NCI-H1417 (cell line): ENCODE measurements at regions not wholly inside any gene's neighbourhood (a gene's known extent, or its start where the extent isn't known, plus 50 kb on each side); places are given as distances from the start of the nearest gene placed in this dataset.

Experiments
- DNase-seq, 3 experiments: peaks; one replicate each; lab custom pipeline; 2025; lab: John Stamatoyannopoulos, UW

GRCh38 chr16:72406390-72406789, 234.4 kb upstream of the PMFBP1 start:
- DNase-seq, result no peak

DNA sequence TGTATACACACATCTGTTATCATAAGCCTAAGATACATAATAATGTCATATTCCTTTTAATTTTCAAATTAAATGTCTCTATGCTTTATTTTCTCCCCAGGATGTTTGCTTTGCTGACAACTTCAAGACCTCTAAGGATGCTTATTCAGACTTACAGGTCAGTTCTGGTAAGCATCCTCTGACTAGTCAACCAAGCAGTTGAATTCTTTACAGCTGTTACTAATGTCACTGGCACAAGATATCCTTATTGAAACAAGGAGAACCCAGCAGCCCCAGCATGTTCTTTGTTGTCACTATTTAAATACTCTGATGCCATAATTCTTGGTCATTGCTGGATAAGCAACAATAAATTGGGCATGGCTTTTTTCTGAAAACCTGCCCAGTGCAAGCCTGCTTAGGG, 232.3 kb upstream of the PMFBP1 start:
- DNase-seq, result no peak

GRCh38 chr16:72401084-72401361, 229.1 kb upstream of the PMFBP1 start:
- no peak for DNase-seq

DNA sequence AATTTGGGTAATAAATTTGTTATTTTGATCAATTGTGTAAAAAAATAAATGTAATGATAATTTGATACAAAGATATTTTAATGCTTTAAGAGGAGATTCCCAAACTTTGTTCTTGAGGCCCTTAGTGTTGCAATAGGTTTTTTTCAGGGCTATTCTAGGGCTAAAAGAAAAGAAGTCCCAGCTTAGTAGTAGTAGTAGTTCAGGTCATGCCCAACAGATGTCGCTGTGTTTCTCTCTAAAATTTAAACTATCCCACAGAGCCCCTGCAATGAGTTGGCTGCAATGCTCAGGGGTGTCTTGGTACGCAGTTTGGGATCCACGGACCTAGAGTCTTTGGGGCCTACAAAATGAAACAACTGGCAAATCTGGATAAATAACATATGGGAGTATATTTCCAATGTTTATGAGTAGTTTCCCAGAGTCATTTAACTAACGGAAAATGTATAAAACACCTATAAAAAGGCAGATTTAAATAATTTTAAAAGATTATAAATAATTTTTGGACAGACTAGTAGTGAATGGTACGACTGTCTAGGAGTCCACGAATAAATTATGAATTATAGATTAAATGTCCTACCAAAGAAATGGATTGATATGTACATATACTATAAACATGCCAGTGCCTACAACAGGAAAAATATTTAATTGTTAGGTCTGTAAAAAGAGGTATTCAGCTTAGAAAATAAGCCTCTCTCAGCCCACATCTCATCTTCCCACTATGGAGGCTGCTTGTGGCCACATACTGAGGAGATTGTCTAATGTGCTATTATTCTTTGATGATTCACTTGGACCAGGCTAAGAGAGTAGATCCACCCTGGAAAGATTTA, 228.5 kb upstream of the PMFBP1 start:
- DNase-seq, result peak; percentile 9 to 55 (median 12)

GRCh38 chr16:72399811-72400210, 227.9 kb upstream of the PMFBP1 start:
- no peak for DNase-seq

DNA sequence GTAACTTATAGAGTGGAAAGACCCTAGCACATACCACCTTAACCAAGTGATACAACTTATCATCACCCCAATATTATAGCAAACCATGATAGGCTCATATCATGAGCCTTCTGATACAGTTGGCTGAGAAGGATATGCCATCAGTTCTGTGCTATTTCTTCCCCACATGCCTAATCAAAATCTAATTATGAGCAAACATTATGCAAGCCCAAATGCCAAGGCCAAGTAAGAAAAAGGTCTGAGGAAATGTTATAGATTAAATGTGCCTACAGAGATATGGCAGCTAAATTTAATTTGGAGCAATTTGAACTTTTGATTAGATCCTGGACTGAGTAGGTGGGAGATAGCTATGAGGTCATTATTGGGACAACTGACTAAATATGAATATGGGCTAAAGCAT, 225.9 kb upstream of the PMFBP1 start:
- DNase-seq, result no peak

DNA sequence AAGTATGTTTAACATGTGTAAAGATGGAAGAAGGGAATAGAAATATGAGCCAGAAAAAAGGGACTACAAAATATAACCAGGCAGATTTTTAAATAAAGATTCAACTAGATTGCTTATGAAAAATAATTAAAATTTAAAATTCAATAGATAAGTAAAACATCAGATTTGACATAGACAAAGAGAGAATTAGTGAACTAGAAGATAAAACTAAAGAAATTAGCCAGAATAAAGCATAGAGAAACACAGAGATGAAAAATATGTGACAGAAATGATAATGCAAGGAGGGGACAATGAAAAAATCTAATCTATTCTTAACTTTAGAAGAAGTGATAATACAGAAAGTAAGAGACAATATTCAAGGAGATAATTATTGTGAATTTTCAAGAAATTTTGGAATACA, 222.6 kb upstream of the PMFBP1 start:
- no peak for DNase-seq

- DNase-seq, result no peak
Measured at GRCh38 chr16:72389791-72390190, 217.8 kb upstream of the PMFBP1 start.

GRCh38 chr16:72388007-72388406, 216.1 kb upstream of the PMFBP1 start:
- no peak for DNase-seq

DNA sequence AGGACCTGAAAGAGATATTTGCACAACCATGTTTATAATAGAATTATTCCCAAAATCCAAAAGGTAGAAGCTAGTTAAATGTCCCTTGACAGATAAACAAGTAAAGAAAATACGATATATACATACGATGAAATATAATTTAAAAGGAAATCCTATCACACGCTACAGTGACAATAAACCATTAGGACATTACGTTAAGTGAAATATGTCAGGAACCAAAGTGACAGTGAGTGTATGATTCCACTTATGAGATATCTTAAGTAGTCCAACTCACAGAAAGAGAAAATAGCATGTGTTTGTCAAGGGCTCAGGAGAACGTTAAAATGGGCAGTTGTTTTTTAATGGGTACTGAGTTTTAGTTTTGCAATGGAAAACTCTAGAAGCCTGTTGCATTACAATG, 212.7 kb upstream of the PMFBP1 start:
- peak in 1 of 3 experiments; percentile 37 for DNase-seq

- DNase-seq, result no peak
Measured at GRCh38 chr16:72380283-72380682, 208.3 kb upstream of the PMFBP1 start.

DNA sequence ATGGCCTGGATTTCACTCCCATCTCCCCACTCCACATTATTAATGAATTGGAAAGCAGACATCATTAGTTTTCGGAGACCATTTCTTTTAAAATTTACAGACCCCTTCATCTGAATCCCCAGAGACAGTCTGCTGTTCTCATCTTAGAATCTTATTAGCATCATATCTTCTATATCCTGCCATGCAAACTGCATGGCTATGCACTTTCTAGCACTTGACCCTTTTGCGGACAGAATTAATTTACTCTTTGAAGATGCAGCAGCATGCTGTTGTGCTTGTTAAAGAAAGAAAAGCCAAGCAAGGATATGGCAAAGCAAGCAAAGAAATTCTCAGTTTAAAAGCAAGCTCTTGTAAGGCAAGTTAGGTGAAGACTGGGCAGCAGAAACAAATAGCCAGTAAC, 201.2 kb upstream of the PMFBP1 start:
- DNase-seq, result no peak

- peak in 1 of 3 experiments; percentile 28 for DNase-seq
Measured at GRCh38 chr16:72372087-72373045, 200.4 kb upstream of the PMFBP1 start.

DNA sequence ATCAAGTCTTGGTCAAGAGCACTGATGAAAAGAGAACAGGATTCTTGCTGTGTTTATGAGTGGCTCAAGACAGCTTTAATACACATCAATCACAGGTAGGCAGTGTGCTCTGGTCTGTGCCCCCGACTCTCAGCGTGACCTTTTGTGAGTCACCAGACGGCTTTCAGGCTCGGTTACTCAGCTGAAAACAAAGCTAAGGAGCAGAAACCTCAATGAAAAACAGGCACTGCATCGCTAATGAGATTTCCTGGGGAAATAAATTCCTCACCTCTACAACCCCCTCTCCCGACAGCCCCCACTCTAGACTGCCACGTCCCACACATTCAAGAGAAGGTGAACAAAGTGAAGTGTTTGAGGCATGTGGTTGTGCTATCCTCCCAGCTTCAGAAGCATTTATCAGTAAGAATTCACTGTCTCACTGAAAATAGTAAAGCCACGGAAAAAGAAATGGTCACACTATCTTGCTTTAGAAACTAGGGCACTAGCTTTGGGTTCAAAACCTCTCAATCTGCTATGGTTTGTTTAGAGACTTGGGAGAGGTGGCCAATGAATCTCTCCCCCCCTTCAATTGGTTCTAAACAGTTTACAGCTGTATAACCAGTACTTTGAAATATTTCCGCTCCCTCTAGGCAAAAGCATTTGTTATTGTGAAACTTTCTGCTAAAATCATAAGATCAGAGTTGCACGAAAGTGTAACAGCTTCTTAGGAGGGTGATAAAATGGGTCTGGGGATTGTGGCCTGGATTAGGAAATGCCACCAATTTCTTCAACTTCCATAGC, 199.5 kb upstream of the PMFBP1 start:
- DNase-seq, result peak in 2 of 3 experiments; percentile 63 to 82

GRCh38 chr16:72369274-72369673, 197.3 kb upstream of the PMFBP1 start:
- no peak for DNase-seq

DNA sequence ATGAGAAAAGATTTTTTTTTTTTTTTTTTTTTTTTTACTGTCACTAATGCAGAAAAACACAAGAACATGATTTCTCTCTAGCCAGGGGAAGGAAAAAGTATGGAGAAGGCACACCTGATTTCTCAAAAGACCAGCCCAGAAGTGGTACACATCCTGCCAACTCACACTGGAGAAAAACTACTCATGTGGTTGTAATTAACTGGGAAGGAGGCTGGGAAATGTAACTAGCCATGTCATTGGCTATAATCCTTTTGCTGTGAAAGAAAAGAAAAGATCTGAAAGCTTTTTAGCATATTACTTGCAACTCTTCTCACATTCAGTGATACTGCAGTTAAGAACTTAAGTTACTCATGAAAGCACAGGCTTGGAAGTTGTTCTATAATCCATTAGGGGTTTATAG, 195.9 kb upstream of the PMFBP1 start:
- no peak for DNase-seq

GRCh38 chr16:72362973-72363372, 191.0 kb upstream of the PMFBP1 start:
- DNase-seq, result no peak

DNA sequence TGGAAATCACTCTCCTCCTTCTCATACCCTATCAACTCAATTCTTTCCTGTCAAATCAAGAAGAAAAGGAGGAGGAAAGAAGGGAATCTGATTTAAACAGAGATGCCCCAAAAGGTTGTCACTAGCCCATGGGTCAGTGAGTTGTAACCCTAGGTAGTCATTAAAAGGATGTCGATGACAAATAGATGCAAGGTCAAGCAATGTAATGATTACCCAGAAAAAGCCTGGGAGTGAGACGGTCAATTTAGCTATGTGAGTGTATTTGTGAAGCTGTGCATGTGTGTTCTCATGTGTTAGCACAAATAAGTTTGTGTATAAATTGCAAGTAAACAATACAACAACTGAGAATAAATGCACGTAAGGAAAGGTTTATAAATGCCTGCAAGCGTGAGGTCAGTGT, 190.5 kb upstream of the PMFBP1 start:
- no peak for DNase-seq

DNA sequence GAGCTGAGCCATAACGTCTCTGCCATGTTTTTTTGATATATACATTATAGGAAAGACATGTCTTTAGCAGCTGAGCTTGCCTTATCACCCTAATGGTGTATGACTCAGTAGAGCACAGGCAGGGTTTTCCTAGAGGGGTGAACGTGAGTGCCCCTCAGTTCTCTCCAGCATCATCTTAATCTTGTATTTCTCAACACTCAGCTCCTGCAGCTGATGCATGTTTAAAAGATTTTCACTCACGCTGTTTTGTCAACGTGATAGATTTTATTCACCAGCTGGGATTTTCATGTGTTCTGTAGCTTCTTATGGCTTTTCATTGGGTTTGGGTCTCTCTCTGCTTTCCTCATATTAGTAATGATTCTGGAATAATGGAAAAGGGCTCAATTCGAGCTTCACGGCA, 186.0 kb upstream of the PMFBP1 start:
- DNase-seq, result no peak

DNA sequence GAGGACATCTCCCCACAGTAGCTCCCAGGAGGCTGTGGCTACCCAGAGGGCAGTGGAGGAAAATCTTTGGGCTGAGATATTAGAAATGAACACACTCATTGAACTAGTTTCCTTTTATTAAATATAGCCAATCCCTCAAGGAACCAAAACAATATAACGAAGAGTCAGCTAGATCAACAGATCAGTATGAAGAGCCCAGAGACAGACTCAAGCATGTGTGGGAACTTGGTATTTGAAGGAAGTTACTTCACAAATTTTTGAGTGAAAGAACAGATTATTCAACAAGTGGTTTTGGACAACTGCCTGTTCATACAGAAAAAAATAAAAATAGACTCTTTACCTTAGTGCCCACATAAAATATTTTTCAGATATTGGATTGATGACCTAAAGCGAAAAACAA, 183.6 kb upstream of the PMFBP1 start:
- DNase-seq, result no peak

DNA sequence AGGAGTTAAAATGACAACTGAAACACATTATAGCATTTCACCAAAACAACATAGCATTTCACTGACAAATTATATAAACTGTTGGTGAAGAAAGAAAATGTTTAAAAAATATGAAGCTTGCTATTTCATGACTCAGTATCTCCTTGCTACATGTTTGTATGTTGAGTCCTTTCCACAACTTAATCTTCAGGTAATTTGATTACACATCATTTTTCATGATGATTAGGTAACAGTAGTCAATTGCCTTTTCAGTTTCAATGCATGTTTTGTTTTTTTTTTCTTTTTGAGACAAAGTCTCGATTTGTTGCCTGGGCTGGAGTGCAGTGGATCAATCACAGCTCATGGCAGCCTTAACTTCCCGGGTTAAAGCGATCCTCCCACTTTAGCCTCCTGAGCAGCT, 177.8 kb upstream of the PMFBP1 start:
- no peak for DNase-seq

DNA sequence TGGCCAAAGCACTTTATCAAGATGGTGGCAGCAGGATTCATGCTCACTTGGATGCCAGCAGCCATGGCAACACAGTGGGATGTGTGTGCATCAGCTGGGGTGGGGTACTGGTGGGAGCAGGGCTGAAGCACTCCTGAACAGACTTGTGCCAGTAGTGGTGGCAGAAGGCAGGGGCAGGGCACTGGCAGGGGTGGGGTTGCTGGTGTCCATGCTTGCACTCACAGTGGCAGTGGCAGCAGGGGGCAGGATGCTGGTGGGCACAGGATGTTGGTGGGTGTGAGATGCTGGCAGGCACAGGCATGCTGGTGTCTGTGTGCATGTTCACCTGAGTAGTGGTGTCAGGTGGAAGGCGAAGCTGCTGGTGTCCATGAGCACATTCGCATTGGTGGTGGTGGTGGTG, 161.0 kb upstream of the PMFBP1 start:
- no peak for DNase-seq

DNA sequence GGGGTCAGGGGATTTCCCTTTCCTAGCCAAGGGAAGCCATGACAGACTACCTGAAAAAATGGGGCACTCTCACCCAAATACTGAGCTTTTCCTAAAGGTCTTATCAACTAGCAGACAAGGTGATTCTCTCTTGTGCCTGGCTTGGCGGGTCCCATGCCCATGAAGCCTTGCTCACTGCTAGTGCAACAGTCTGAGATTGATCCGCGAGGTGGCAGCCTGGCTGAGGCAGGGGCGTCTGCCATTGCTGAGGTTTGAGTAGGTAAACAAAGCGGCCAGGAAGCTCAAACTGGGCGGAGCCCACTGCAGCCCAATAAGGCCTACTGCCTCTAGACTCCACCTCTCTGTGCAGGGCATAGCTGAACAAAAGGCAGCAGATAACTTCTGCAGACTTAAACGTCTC, 152.6 kb upstream of the PMFBP1 start:
- DNase-seq, result no peak
